WTC11 (cell line): ENCODE measurements at regions not wholly inside any gene's neighbourhood (a gene's known extent, or its start where the extent isn't known, plus 50 kb on each side); places are given as distances from the start of the nearest gene placed in this dataset.

Source experiments
- ATAC-seq: fragments of 200-7000 bp; cut with Tn5 transposase; 2 replicates; pipeline ENCODE4 v1.10.0; 2021; ENCODE audit warnings: mild to moderate bottlenecking, moderate library complexity
- CTCF ChIA-PET: fragments of 300-600 bp; sonication (Branson Sonifier 250); formaldehyde crosslinking; loops from one replicate; lab custom pipeline; 2021; ENCODE audit warnings: antibody characterized with exemption; lab: Charles Lee
- POLR2A ChIA-PET: fragments of 350-600 bp; sonication (Branson Sonifier 250); formaldehyde crosslinking; loops from one replicate; lab custom pipeline; 2021; ENCODE audit warnings: antibody characterized with exemption; lab: Charles Lee
- DNase-seq: peaks from one replicate; pipeline ENCODE4 v3.0.0; 2021; ENCODE audit warnings: low spot score
- H3K27ac Mint-ChIP-seq: 2 replicates; pipeline ENCODE4 v1.8.0; 2021; ENCODE audit warnings: mixed read lengths
- H3K27me3 Mint-ChIP-seq: 2 replicates; pipeline ENCODE4 v1.8.0; 2021; ENCODE audit warnings: low read depth, mild to moderate bottlenecking, moderate library complexity, mixed read lengths
- H3K36me3 Mint-ChIP-seq: 2 replicates; pipeline ENCODE4 v1.8.0; 2021; ENCODE audit warnings: mixed read lengths
- H3K4me1 Mint-ChIP-seq: 2 replicates; pipeline ENCODE4 v1.8.0; 2022; ENCODE audit warnings: mixed read lengths
- H3K4me3 Mint-ChIP-seq: 2 replicates; pipeline ENCODE4 v1.8.0; 2021; ENCODE audit warnings: mild to moderate bottlenecking, moderate library complexity, mixed read lengths
- H3K9me3 Mint-ChIP-seq: 2 replicates; pipeline ENCODE4 v1.8.0; 2021; ENCODE audit warnings: mixed read lengths
- ATF1 ChIP-seq: sonication (generic); formaldehyde crosslinking; IDR thresholded peaks from 2 replicates; pipeline ENCODE4 v1.8.1; 2023; ENCODE audit warnings: mild to moderate bottlenecking, moderate library complexity, missing genetic modification reagents
- E2F4 ChIP-seq: sonication (generic); formaldehyde crosslinking; IDR thresholded peaks from 2 replicates; pipeline ENCODE4 v1.8.1; 2022; ENCODE audit warnings: low read depth, mild to moderate bottlenecking, moderate library complexity, missing genetic modification reagents, borderline replicate concordance
- FOXJ3 ChIP-seq: sonication (generic); formaldehyde crosslinking; IDR thresholded peaks from 2 replicates; pipeline ENCODE4 v1.9.0; 2021; ENCODE audit warnings: missing genetic modification reagents, mild to moderate bottlenecking, borderline replicate concordance
- JAZF1 ChIP-seq: fragments of 250-450 bp; sonication (Bioruptor Pico); IDR thresholded peaks from 2 replicates; pipeline ENCODE4 v1.9.0; 2021; ENCODE audit warnings: moderate library complexity, mild to moderate bottlenecking, inconsistent platforms
- MLX ChIP-seq: sonication (generic); formaldehyde crosslinking; IDR thresholded peaks from 2 replicates; pipeline ENCODE4 v1.8.1; 2023; ENCODE audit warnings: mild to moderate bottlenecking, missing genetic modification reagents, moderate library complexity
- MYBL2 ChIP-seq: sonication (generic); formaldehyde crosslinking; IDR thresholded peaks from 2 replicates; pipeline ENCODE4 v1.8.1; 2023; ENCODE audit warnings: mild to moderate bottlenecking, moderate library complexity, missing genetic modification reagents
- RORB ChIP-seq: fragments of 250-450 bp; sonication (Bioruptor Pico); IDR thresholded peaks from 2 replicates; pipeline ENCODE4 v1.9.0; 2021; ENCODE audit warnings: mild to moderate bottlenecking
- SMAD3 ChIP-seq: sonication (generic); formaldehyde crosslinking; IDR thresholded peaks from 2 replicates; pipeline ENCODE4 v1.8.0; 2022; ENCODE audit warnings: missing genetic modification reagents, mild to moderate bottlenecking, borderline replicate concordance
- SP1 ChIP-seq: sonication (generic); formaldehyde crosslinking; conservative IDR thresholded peaks from 2 replicates; pipeline ENCODE4 v1.8.1; 2022; ENCODE audit warnings: missing genetic modification reagents
- STAT6 ChIP-seq: sonication (generic); formaldehyde crosslinking; conservative IDR thresholded peaks from 2 replicates; pipeline ENCODE4 v1.8.1; 2023; ENCODE audit warnings: mild to moderate bottlenecking, low read depth, missing genetic modification reagents, moderate library complexity
- ZNF121 ChIP-seq: sonication (generic); formaldehyde crosslinking; IDR thresholded peaks from 2 replicates; pipeline ENCODE4 v1.8.0; 2023; ENCODE audit warnings: missing genetic modification reagents
- ZNF232 ChIP-seq: sonication (generic); formaldehyde crosslinking; IDR thresholded peaks from 2 replicates; pipeline ENCODE4 v1.8.0; 2022; ENCODE audit warnings: mild to moderate bottlenecking, missing genetic modification reagents
- ZNF416 ChIP-seq: fragments of 250-450 bp; sonication (Bioruptor Pico); IDR thresholded peaks from 2 replicates; pipeline ENCODE4 v1.9.0; 2021; ENCODE audit warnings: mild to moderate bottlenecking, inconsistent platforms
- ZNF423 ChIP-seq: fragments of 250-450 bp; sonication (Bioruptor Pico); IDR thresholded peaks from 2 replicates; pipeline ENCODE4 v2.1.2; 2022; ENCODE audit warnings: mild to moderate bottlenecking, moderate library complexity
- ZNF532 ChIP-seq: fragments of 250-450 bp; sonication (Bioruptor Pico); IDR thresholded peaks from 2 replicates; pipeline ENCODE4 v1.9.0; 2021; ENCODE audit warnings: mild to moderate bottlenecking, borderline replicate concordance
- ZNF671 ChIP-seq: fragments of 250-450 bp; sonication (Bioruptor Pico); IDR thresholded peaks from 2 replicates; pipeline ENCODE4 v1.8.0; 2021; ENCODE audit warnings: mild to moderate bottlenecking
- TF ChIP-seq, protein P1 (sequence below): sonication (generic); formaldehyde crosslinking; IDR thresholded peaks from 2 replicates; pipeline ENCODE4 v1.8.0; 2022; ENCODE audit warnings: mild to moderate bottlenecking, missing genetic modification reagents
- TF ChIP-seq, protein P2 (sequence below): sonication (generic); formaldehyde crosslinking; IDR thresholded peaks from 2 replicates; pipeline ENCODE4 v1.8.0; 2022; ENCODE audit warnings: mild to moderate bottlenecking, missing genetic modification reagents
- TF ChIP-seq, protein P3 (sequence below): fragments of 250-450 bp; sonication (Bioruptor Pico); IDR thresholded peaks from 2 replicates; pipeline ENCODE4 v1.9.0; 2021; ENCODE audit warnings: mild to moderate bottlenecking
- TF ChIP-seq, protein P4 (sequence below): sonication (generic); formaldehyde crosslinking; IDR thresholded peaks from 2 replicates; pipeline ENCODE4 v1.8.1; 2023; ENCODE audit warnings: mild to moderate bottlenecking, missing genetic modification reagents, moderate library complexity
- TF ChIP-seq, protein P5 (sequence below): sonication (generic); formaldehyde crosslinking; IDR thresholded peaks from 2 replicates; pipeline ENCODE4 v1.8.0; 2022; ENCODE audit warnings: mild to moderate bottlenecking, missing genetic modification reagents

GRCh38 chr4:115278830-115279229 lies 165.4 kb upstream of the NDST4 start:
- POLR2A ChIA-PET: no interaction called here
- DNase-seq: no peak
- TF ChIP-seq ZNF416: no peak
- no peak for TF ChIP-seq FOXJ3 (CRISPR knock-in tag)
- TF ChIP-seq JAZF1 (CRISPR knock-in tag): no peak
- no peak for TF ChIP-seq ZNF423 (CRISPR knock-in tag)
- TF ChIP-seq, protein P1, sequence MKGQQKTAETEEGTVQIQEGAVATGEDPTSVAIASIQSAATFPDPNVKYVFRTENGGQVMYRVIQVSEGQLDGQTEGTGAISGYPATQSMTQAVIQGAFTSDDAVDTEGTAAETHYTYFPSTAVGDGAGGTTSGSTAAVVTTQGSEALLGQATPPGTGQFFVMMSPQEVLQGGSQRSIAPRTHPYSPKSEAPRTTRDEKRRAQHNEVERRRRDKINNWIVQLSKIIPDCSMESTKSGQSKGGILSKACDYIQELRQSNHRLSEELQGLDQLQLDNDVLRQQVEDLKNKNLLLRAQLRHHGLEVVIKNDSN (CRISPR knock-in tag): no peak
- TF ChIP-seq ZNF232 (CRISPR knock-in tag): no peak
- TF ChIP-seq, protein P2, sequence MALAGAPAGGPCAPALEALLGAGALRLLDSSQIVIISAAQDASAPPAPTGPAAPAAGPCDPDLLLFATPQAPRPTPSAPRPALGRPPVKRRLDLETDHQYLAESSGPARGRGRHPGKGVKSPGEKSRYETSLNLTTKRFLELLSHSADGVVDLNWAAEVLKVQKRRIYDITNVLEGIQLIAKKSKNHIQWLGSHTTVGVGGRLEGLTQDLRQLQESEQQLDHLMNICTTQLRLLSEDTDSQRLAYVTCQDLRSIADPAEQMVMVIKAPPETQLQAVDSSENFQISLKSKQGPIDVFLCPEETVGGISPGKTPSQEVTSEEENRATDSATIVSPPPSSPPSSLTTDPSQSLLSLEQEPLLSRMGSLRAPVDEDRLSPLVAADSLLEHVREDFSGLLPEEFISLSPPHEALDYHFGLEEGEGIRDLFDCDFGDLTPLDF (CRISPR knock-in tag): no peak
- TF ChIP-seq, protein P3, sequence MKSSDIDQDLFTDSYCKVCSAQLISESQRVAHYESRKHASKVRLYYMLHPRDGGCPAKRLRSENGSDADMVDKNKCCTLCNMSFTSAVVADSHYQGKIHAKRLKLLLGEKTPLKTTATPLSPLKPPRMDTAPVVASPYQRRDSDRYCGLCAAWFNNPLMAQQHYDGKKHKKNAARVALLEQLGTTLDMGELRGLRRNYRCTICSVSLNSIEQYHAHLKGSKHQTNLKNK (CRISPR knock-in tag): no peak
- no peak for TF ChIP-seq ATF1 (CRISPR knock-in tag)
- no peak for TF ChIP-seq SMAD3 (CRISPR knock-in tag)
- TF ChIP-seq RORB (CRISPR knock-in tag): no peak
- no peak for TF ChIP-seq SP1
- TF ChIP-seq ZNF532 (CRISPR knock-in tag): no peak
- TF ChIP-seq E2F4: no peak
- Mint-ChIP-seq H3K4me3 (no peak overlapping the region), H3K4me1 (peaks cover 4% of the 10 kb centered on the region), H3K9me3 (no peaks in the 10 kb centered on the region), H3K27me3 (no peaks in the 10 kb centered on the region), H3K27ac (no peak overlapping the region), H3K36me3 (no peaks in the 10 kb centered on the region)
- ATAC-seq: no peak
- CTCF ChIA-PET: no interaction called here

DNA sequence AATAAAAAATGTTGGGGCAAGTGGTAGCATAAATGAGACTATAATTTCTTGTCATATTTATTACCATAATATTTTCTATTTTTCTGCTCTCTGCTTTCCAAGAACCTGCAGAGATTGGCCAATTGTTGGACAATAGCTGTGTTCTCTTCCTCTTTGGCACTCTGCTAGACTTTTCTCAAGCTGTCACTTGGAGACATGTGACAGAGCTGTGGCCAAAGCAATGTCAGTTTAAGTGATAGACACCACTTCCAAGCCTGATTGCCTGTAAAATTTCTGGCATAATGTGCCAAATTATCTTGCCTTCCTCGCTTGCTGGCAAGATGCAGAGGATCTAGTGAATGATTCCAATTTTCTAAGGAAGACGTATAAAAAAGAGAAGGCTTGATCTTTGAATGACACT lies 162.2 kb upstream of the NDST4 start:
- DNase-seq (no peak), ATAC-seq (no peak)
- Mint-ChIP-seq H3K9me3 (no peaks in the 10 kb centered on the region), H3K4me3 (no peak overlapping the region), H3K27ac (no peak overlapping the region), H3K36me3 (no peaks in the 10 kb centered on the region), H3K27me3 (no peaks in the 10 kb centered on the region), H3K4me1 (peaks cover 16% of the 10 kb centered on the region)
- ChIA-PET CTCF (no interaction called here), POLR2A (no interaction called here)
- no peak for TF ChIP-seq MYBL2
- no peak for TF ChIP-seq MLX (CRISPR knock-in tag)
- TF ChIP-seq, protein P4, sequence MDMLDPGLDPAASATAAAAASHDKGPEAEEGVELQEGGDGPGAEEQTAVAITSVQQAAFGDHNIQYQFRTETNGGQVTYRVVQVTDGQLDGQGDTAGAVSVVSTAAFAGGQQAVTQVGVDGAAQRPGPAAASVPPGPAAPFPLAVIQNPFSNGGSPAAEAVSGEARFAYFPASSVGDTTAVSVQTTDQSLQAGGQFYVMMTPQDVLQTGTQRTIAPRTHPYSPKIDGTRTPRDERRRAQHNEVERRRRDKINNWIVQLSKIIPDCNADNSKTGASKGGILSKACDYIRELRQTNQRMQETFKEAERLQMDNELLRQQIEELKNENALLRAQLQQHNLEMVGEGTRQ (CRISPR knock-in tag): no peak
- no peak for TF ChIP-seq ZNF416
- TF ChIP-seq, protein P5, sequence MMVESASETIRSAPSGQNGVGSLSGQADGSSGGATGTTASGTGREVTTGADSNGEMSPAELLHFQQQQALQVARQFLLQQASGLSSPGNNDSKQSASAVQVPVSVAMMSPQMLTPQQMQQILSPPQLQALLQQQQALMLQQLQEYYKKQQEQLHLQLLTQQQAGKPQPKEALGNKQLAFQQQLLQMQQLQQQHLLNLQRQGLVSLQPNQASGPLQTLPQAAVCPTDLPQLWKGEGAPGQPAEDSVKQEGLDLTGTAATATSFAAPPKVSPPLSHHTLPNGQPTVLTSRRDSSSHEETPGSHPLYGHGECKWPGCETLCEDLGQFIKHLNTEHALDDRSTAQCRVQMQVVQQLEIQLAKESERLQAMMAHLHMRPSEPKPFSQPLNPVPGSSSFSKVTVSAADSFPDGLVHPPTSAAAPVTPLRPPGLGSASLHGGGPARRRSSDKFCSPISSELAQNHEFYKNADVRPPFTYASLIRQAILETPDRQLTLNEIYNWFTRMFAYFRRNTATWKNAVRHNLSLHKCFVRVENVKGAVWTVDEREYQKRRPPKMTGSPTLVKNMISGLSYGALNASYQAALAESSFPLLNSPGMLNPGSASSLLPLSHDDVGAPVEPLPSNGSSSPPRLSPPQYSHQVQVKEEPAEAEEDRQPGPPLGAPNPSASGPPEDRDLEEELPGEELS (CRISPR knock-in tag): no peak
- no peak for TF ChIP-seq ZNF121 (CRISPR knock-in tag)
- TF ChIP-seq STAT6 (CRISPR knock-in tag): no peak
- TF ChIP-seq, protein P2 (CRISPR knock-in tag): no peak
- TF ChIP-seq ZNF671 (CRISPR knock-in tag): no peak
